SK-N-SH (cell line): ENCODE measurements at regions not wholly inside any gene's neighbourhood (a gene's known extent, or its start where the extent isn't known, plus 50 kb on each side); places are given as distances from the start of the nearest gene placed in this dataset.

Source experiments
- CTCF ChIA-PET: fragments of 300-600, 350-600 bp; formaldehyde crosslinking; extraction: SDS; loops from one replicate; lab custom pipeline; 2021; lab: Yijun Ruan, JAX
- POLR2A ChIA-PET: fragments of 350-600 bp; sonication (Branson Sonifier 250); formaldehyde crosslinking; extraction: SDS; loops from one replicate; lab custom pipeline; 2020; ENCODE audit warnings: antibody characterized with exemption, inconsistent platforms; lab: Yijun Ruan, JAX
- DNase-seq: peaks from one replicate; pipeline ENCODE4 v3.0.0; 2012
- H2AFZ ChIP-seq: fragments of 200-600 bp; sonication (generic); 2 replicates; pipeline ENCODE4 v1.8.1; 2016; ENCODE audit warnings: antibody characterized with exemption, mild to moderate bottlenecking, low read depth
- H3F3A ChIP-seq: fragments of 200-600 bp; sonication (generic); replicated peaks from 2 replicates; pipeline ENCODE3; 2016; ENCODE audit warnings: antibody characterized with exemption, mild to moderate bottlenecking; ENCODE audit not compliant: insufficient read depth
- H3K27ac ChIP-seq, 2 experiments: fragments of 200-500 bp in 1 of 2; fragments of 200-600 bp in 1 of 2; sonication (Bioruptor generic) in 1 of 2; sonication (generic), shearing (Covaris generic) in 1 of 2; 2 replicates each; pipeline versions ENCODE4 v1.5.1 to v1.6.1; 2014 to 2016; ENCODE audit warnings: low read depth in 2 of 2, inconsistent platforms in 1 of 2, low read length in 1 of 2, mild to moderate bottlenecking in 1 of 2, mixed read lengths in 1 of 2
- H3K27me3 ChIP-seq: fragments of 200-600 bp; sonication (generic), shearing (Covaris generic); 2 replicates; pipeline ENCODE4 v1.6.1; 2016; ENCODE audit warnings: mixed run types; ENCODE audit not compliant: insufficient read depth
- H3K36me3 ChIP-seq, 2 experiments: fragments of 200-500 bp in 1 of 2; fragments of 200-600 bp in 1 of 2; sonication (Bioruptor generic) in 1 of 2; sonication (generic) in 1 of 2; replicated peaks in 1 of 2; 2 replicates each; pipeline versions ENCODE3 to v1.5.1; 2014 to 2016; ENCODE audit warnings: low read length in 1 of 2, mild to moderate bottlenecking in 1 of 2; ENCODE audit not compliant: insufficient read depth in 2 of 2, control insufficient read depth in 1 of 2
- H3K4me1 ChIP-seq, 2 experiments: fragments of 200-500 bp in 1 of 2; fragments of 200-600 bp in 1 of 2; sonication (Bioruptor generic) in 1 of 2; sonication (generic), shearing (Covaris generic) in 1 of 2; 2 replicates each; pipeline versions ENCODE4 v1.5.1 to v1.6.1; 2014 to 2016; ENCODE audit warnings: low read depth in 1 of 2, low read length in 1 of 2, mixed run types in 1 of 2; ENCODE audit not compliant: insufficient read depth in 2 of 2, control insufficient read depth in 1 of 2
- H3K4me2 ChIP-seq: fragments of 200-600 bp; sonication (generic), shearing (Covaris generic); 2 replicates; pipeline ENCODE4 v1.6.1; 2017; ENCODE audit warnings: mixed run types
- H3K4me3 ChIP-seq, 2 experiments: fragments of 200-500 bp in 1 of 2; fragments of 200-600 bp in 1 of 2; sonication (Bioruptor generic) in 1 of 2; sonication (generic), shearing (Covaris generic) in 1 of 2; 2 replicates each; pipeline versions ENCODE4 v1.5.1 to v1.8.1; 2014 to 2016; ENCODE audit warnings: low read depth in 2 of 2, inconsistent platforms in 1 of 2, low read length in 1 of 2, mild to moderate bottlenecking in 1 of 2, mixed read lengths in 1 of 2, moderate library complexity in 1 of 2
- H3K79me2 ChIP-seq: fragments of 200-600 bp; sonication (generic); 2 replicates; pipeline ENCODE4 v1.8.1; 2017; ENCODE audit warnings: mild to moderate bottlenecking; ENCODE audit not compliant: insufficient read depth
- H3K9ac ChIP-seq: fragments of 200-600 bp; sonication (generic); 2 replicates; pipeline ENCODE4 v1.6.1; 2017; ENCODE audit warnings: mixed run types
- H3K9me2 ChIP-seq: fragments of 200-600 bp; sonication (generic); 2 replicates; pipeline ENCODE4 v1.6.1; 2017; ENCODE audit warnings: mixed run types
- H3K9me3 ChIP-seq: fragments of 200-600 bp; sonication (generic); 2 replicates; pipeline ENCODE4 v1.6.1; 2017; ENCODE audit warnings: mixed run types, mild to moderate bottlenecking, moderate library complexity
- H4K20me1 ChIP-seq: fragments of 200-600 bp; sonication (generic); 2 replicates; pipeline ENCODE4 v1.6.1; 2017; ENCODE audit warnings: mild to moderate bottlenecking, mixed run types; ENCODE audit not compliant: insufficient read depth
- CHD2 ChIP-seq: fragments of 150-350 bp; IDR thresholded peaks from 2 replicates; pipeline ENCODE4 v1.6.1; 2018; ENCODE audit warnings: low read length; ENCODE audit not compliant: partially characterized antibody
- CTCF ChIP-seq: fragments of 200-600 bp; sonication (generic); IDR thresholded peaks from 2 replicates; pipeline ENCODE4 v1.6.1; 2017; ENCODE audit warnings: antibody characterized with exemption, mild to moderate bottlenecking, moderate library complexity
- ELF1 ChIP-seq: IDR thresholded peaks from 2 replicates; pipeline ENCODE4 v1.4.0; 2012
- EP300 ChIP-seq, 2 experiments: IDR thresholded peaks; 2 replicates each; pipeline versions ENCODE4 v1.4.0 to v1.6.1; 2012; ENCODE audit warnings: borderline replicate concordance in 1 of 2, low read depth in 1 of 2, low read length in 1 of 2
- FOXJ3 ChIP-seq: sonication (generic); formaldehyde crosslinking; IDR thresholded peaks from 2 replicates; pipeline ENCODE4 v1.5.1; 2020; ENCODE audit warnings: mild to moderate bottlenecking, missing genetic modification reagents
- FOXM1 ChIP-seq: IDR thresholded peaks from 2 replicates; pipeline ENCODE4 v1.4.0; 2012; ENCODE audit warnings: low read depth, mild to moderate bottlenecking
- GATA2 ChIP-seq: sonication (generic); formaldehyde crosslinking; IDR thresholded peaks from 2 replicates; pipeline ENCODE4 v1.5.0; 2020; ENCODE audit warnings: mild to moderate bottlenecking, missing genetic modification reagents
- JUND ChIP-seq: IDR thresholded peaks from 2 replicates; pipeline ENCODE4 v1.4.0; 2012
- MAX ChIP-seq: IDR thresholded peaks from 2 replicates; pipeline ENCODE4 v1.4.0; 2012; ENCODE audit warnings: low read depth
- MXI1 ChIP-seq: IDR thresholded peaks from 2 replicates; pipeline ENCODE4 v1.6.1; 2012; ENCODE audit warnings: mild to moderate bottlenecking, low read depth, low read length, improper control_type of control experiment
- NRF1 ChIP-seq: IDR thresholded peaks from 2 replicates; pipeline ENCODE4 v1.6.1; 2012; ENCODE audit warnings: low read depth, mild to moderate bottlenecking, low read length
- REST ChIP-seq: IDR thresholded peaks from 2 replicates; pipeline ENCODE4 v1.6.1; 2012; ENCODE audit warnings: mild to moderate bottlenecking, low read depth, low read length, moderate library complexity
- RFX5 ChIP-seq: IDR thresholded peaks from 2 replicates; pipeline ENCODE4 v1.6.1; 2012; ENCODE audit warnings: mild to moderate bottlenecking, improper control_type of control experiment, low read length
- SMC3 ChIP-seq: IDR thresholded peaks from 2 replicates; pipeline ENCODE4 v1.6.1; 2012; ENCODE audit warnings: low read depth, low read length, improper control_type of control experiment
- TAF1 ChIP-seq: IDR thresholded peaks from 2 replicates; pipeline ENCODE4 v1.6.1; 2012; ENCODE audit warnings: low read depth, mild to moderate bottlenecking, low read length, moderate library complexity, borderline replicate concordance
- TEAD4 ChIP-seq: IDR thresholded peaks from 2 replicates; pipeline ENCODE4 v1.4.0; 2012; ENCODE audit warnings: mild to moderate bottlenecking, borderline replicate concordance; ENCODE audit not compliant: insufficient read depth
- USF1 ChIP-seq: IDR thresholded peaks from 2 replicates; pipeline ENCODE4 v1.4.0; 2012; ENCODE audit warnings: low read depth, borderline replicate concordance
- WGBS: methylation state at CpG from one replicate; pipeline ENCODE4 v1.1.6; 2017; ENCODE audit warnings: low lambda C conversion rate; 5-methylcytosine and 5-hydroxymethylcytosine counted together

GRCh38 chr17:22266231-22266630 lies 573.9 kb downstream of the KCNJ18 start:
- Histone ChIP-seq H3K79me2 (no peaks in the 10 kb centered on the region), H3K4me2 (peak overlapping the region; percentile 69), H3K4me3 (peak overlapping the region; percentile 25 to 37; a peak in 2 of 4 replicates), H3K4me1 (peaks cover 0 to 2% of the 10 kb centered on the region in 2 experiments; a peak in 1 of 4 replicates), H3K9me2 (no peaks in the 10 kb centered on the region), H3K36me3 (no peaks in the 10 kb centered on the region), H3K9me3 (no peaks in the 10 kb centered on the region), H3K27me3 (no peaks in the 10 kb centered on the region), H4K20me1 (no peaks in the 10 kb centered on the region), H3K9ac (no peak overlapping the region), H2AFZ (peak overlapping the region; percentile 90), H3F3A (no peaks in the 10 kb centered on the region), H3K27ac (no peak overlapping the region)
- DNase-seq = peak; percentile 71
- 19% methylated on average over 18 of the region's 18 CpGs for WGBS
- ChIA-PET POLR2A (no interaction called here), CTCF (interaction anchor here (0.7 kb wide), 1 partner anchor 34 kb away, joined by 3 read pairs; no protein-coding TSS in a partner anchor)
- TF ChIP-seq SMC3 (no peak), GATA2 (no peak), RFX5 (no peak), REST (no peak), MXI1 (0 out of 2 replicates have a peak, but pooled peaks have one; percentile 20), CTCF (no peak), TEAD4 (no peak), MAX (no peak), ELF1 (no peak), USF1 (no peak), CHD2 (no peak), EP300 (IDR thresholded peaks at IDR 0.05; ENCODE audit: borderline replicate concordance in 1 of 2, low read depth in 1 of 2, low read length in 1 of 2) (no peak), TAF1 (no peak), NRF1 (peak; percentile 72), FOXJ3 (CRISPR knock-in tag) (no peak), FOXM1 (no peak), JUND (no peak)
